HCT116 (cell line): ENCODE measurements at regions not wholly inside any gene's neighbourhood (a gene's known extent, or its start where the extent isn't known, plus 50 kb on each side); places are given as distances from the start of the nearest gene placed in this dataset.

Source experiments
- ATAC-seq: fragments of 200-7000 bp; cut with Tn5 transposase; 2 replicates; pipeline ENCODE4 v1.9.1; 2020; ENCODE audit warnings: mild to moderate bottlenecking, moderate library complexity
- BruUV-seq: library from RNA; stranded (reverse); fragments of 400-500 nt; replicated peaks from 2 replicates; lab custom pipeline; 2021; lab: Mats Ljungman, UMichigan
- CTCF ChIA-PET: fragments of 300-600 bp; sonication (Branson Sonifier 250); formaldehyde crosslinking; loops from one replicate; lab custom pipeline; 2021; ENCODE audit warnings: antibody characterized with exemption; lab: Charles Lee
- POLR2A ChIA-PET: fragments of 300-600, 350-600 bp; sonication (Branson Sonifier 250); formaldehyde crosslinking; loops from one replicate; lab custom pipeline; 2021; ENCODE audit warnings: antibody characterized with exemption; lab: Charles Lee
- RAD21 ChIA-PET, 2 experiments: fragments of 300-600 bp; sonication (Branson Sonifier 250); formaldehyde crosslinking; loops; one replicate each; lab custom pipeline; 2023; ENCODE audit warnings: low total read pairs in 2 of 2; ENCODE audit not compliant: uncharacterized antibody in 2 of 2, unreplicated experiment in 2 of 2, low non-redundant PET in 1 of 2; lab: Charles Lee
- DNase-seq: peaks from one replicate; pipeline ENCODE4 v3.0.0-alpha.2; 2010; ENCODE audit warnings: low read depth, low spot score
- H2AFZ ChIP-seq: fragments of 200-600 bp; shearing (Covaris generic), sonication (generic); 2 replicates; pipeline ENCODE4 v1.6.1; 2017; ENCODE audit warnings: low read depth, mixed run types, mixed read lengths, antibody characterized with exemption, low read length; ENCODE audit not compliant: poor library complexity, severe bottlenecking
- H3K27ac ChIP-seq: 2 replicates; pipeline ENCODE4 v1.5.1; 2012; ENCODE audit warnings: low read depth, low read length
- H3K27me3 ChIP-seq: fragments of 200-600 bp; sonication (generic); 2 replicates; pipeline ENCODE4 v1.6.1; 2016; ENCODE audit warnings: mixed run types, low read length, mixed read lengths; ENCODE audit not compliant: insufficient read depth
- H3K36me3 ChIP-seq, 2 experiments: fragments of 200-500 bp in 1 of 2; fragments of 200-600 bp in 1 of 2; sonication (Bioruptor generic) in 1 of 2; sonication (generic) in 1 of 2; 2 replicates each; pipeline versions ENCODE4 v1.5.1 to v1.6.1; 2014 to 2016; ENCODE audit warnings: low read length in 2 of 2, inconsistent platforms in 1 of 2, mixed read lengths in 1 of 2, mixed run types in 1 of 2; ENCODE audit not compliant: insufficient read depth in 2 of 2, control insufficient read depth in 1 of 2
- H3K4me1 ChIP-seq, 2 experiments: fragments of 200-600 bp in 1 of 2; sonication (generic) in 1 of 2; 2 replicates each; pipeline versions ENCODE4 v1.5.1 to v1.6.1; 2012 to 2017; ENCODE audit warnings: low read length in 2 of 2, inconsistent platforms in 1 of 2, mild to moderate bottlenecking in 1 of 2, mixed read lengths in 1 of 2, mixed run types in 1 of 2, moderate library complexity in 1 of 2; ENCODE audit not compliant: insufficient read depth in 2 of 2, control insufficient read depth in 1 of 2
- H3K4me2 ChIP-seq: fragments of 200-600 bp; sonication (generic); 2 replicates; pipeline ENCODE4 v1.6.1; 2017; ENCODE audit warnings: mixed run types, low read length, mixed read lengths
- H3K4me3 ChIP-seq, 2 experiments: fragments of 200-600 bp in 1 of 2; sonication (generic) in 1 of 2; replicated peaks in 1 of 2; 2 replicates each; pipeline ENCODE4 v1.5.1; 2011 to 2016; ENCODE audit warnings: low read length in 2 of 2, control low read depth in 1 of 2, low read depth in 1 of 2, mild to moderate bottlenecking in 1 of 2, mixed read lengths in 1 of 2, mixed run types in 1 of 2
- H3K79me2 ChIP-seq: fragments of 200-600 bp; sonication (generic); 2 replicates; pipeline ENCODE4 v1.6.1; 2017; ENCODE audit warnings: mild to moderate bottlenecking, mixed run types, low read length, moderate library complexity, mixed read lengths; ENCODE audit not compliant: insufficient read depth
- H3K9ac ChIP-seq: fragments of 200-600 bp; sonication (generic); 2 replicates; pipeline ENCODE4 v1.6.1; 2016; ENCODE audit warnings: low read length, mixed read lengths
- H3K9me2 ChIP-seq: fragments of 200-600 bp; sonication (generic), shearing (Covaris generic); 2 replicates; pipeline ENCODE4 v1.6.1; 2017; ENCODE audit warnings: mixed run types, mild to moderate bottlenecking, moderate library complexity; ENCODE audit not compliant: insufficient read depth
- H3K9me3 ChIP-seq, 2 experiments: fragments of 200-500 bp in 1 of 2; fragments of 200-600 bp in 1 of 2; sonication (Bioruptor generic) in 1 of 2; sonication (generic) in 1 of 2; 2 replicates each; pipeline ENCODE4 v1.6.1; 2014 to 2017; ENCODE audit warnings: low read length in 2 of 2, mixed read lengths in 2 of 2, inconsistent platforms in 1 of 2, low read depth in 1 of 2, mild to moderate bottlenecking in 1 of 2, mixed run types in 1 of 2, moderate library complexity in 1 of 2; ENCODE audit not compliant: control insufficient read depth in 1 of 2, insufficient read depth in 1 of 2
- H4K20me1 ChIP-seq: fragments of 200-600 bp; sonication (generic), shearing (Covaris generic); 2 replicates; pipeline ENCODE4 v1.6.1; 2017; ENCODE audit warnings: mixed run types, mild to moderate bottlenecking, moderate library complexity; ENCODE audit not compliant: insufficient read depth
- ATF3 ChIP-seq: IDR thresholded peaks from 2 replicates; pipeline ENCODE4 v1.6.1; 2012
- EGR1 ChIP-seq: IDR thresholded peaks from 2 replicates; pipeline ENCODE4 v1.6.1; 2012; ENCODE audit warnings: low read depth
- JUND ChIP-seq: IDR thresholded peaks from 2 replicates; pipeline ENCODE4 v1.6.1; 2012
- MAX ChIP-seq: IDR thresholded peaks from 2 replicates; pipeline ENCODE4 v1.6.1; 2012
- ZBTB33 ChIP-seq: IDR thresholded peaks from 2 replicates; pipeline ENCODE4 v1.6.1; 2011; ENCODE audit warnings: mild to moderate bottlenecking, low read length, moderate library complexity; ENCODE audit not compliant: insufficient replicate concordance; ENCODE audit errors: extremely low read depth
- ZFX ChIP-seq: fragments of 450-650 bp; IDR thresholded peaks from 2 replicates; pipeline ENCODE4 v1.6.1; 2017
- intact Hi-C: fragments of 100-400 bp; cut with micrococcal nuclease; formaldehyde crosslinking; loops from 2 replicates; pipeline ENCODE4 v1.10.0; 2022

GRCh38 chr2:188013767-188014166, 277.9 kb upstream of the GULP1 start (continued):
- TF ChIP-seq ZBTB33 (no peak), ATF3 (no peak), JUND (no peak), EGR1 (no peak), MAX (no peak)
- TF ChIP-seq, all 23 proteins: peak for 0

GRCh38 chr2:188016917-188017316, 274.8 kb upstream of the GULP1 start:
- Histone ChIP-seq H3K4me1 (no peaks in the 10 kb centered on the region), H3K27ac (no peak overlapping the region), H3K9me3 (no peaks in the 10 kb centered on the region), H3K9ac (no peak overlapping the region), H3K4me3 (no peak overlapping the region), H3K9me2 (no peaks in the 10 kb centered on the region), H2AFZ (no peak overlapping the region), H3K27me3 (no peaks in the 10 kb centered on the region), H3K79me2 (no peaks in the 10 kb centered on the region), H3K36me3 (no peaks in the 10 kb centered on the region), H3K4me2 (no peak overlapping the region), H4K20me1 (no peaks in the 10 kb centered on the region)
- no peak for TF ChIP-seq JUND
- no peak for TF ChIP-seq MAX
- TF ChIP-seq ZFX = no peak
- intact Hi-C loops = no loop called here
- ChIA-PET POLR2A (no interaction called here), CTCF (no interaction called here), RAD21 (no interaction called here)
- no TSS peak for BruUV-seq
- ATAC-seq (no peak), DNase-seq (no peak)
